22Rv1 (cell line): ENCODE measurements at regions not wholly inside any gene's neighbourhood (a gene's known extent, or its start where the extent isn't known, plus 50 kb on each side); places are given as distances from the start of the nearest gene placed in this dataset.

Experiments
- ZFX ChIP-seq: fragments of 450-650 bp; IDR thresholded peaks from 2 replicates; pipeline ENCODE4 v1.6.1; 2017; ENCODE audit warnings: antibody characterized with exemption, borderline replicate concordance
- TF ChIP-seq, protein P1 (sequence below): fragments of 450-650 bp; IDR thresholded peaks from 2 replicates; pipeline ENCODE4 v1.5.1; 2017; ENCODE audit warnings: mild to moderate bottlenecking

DNA sequence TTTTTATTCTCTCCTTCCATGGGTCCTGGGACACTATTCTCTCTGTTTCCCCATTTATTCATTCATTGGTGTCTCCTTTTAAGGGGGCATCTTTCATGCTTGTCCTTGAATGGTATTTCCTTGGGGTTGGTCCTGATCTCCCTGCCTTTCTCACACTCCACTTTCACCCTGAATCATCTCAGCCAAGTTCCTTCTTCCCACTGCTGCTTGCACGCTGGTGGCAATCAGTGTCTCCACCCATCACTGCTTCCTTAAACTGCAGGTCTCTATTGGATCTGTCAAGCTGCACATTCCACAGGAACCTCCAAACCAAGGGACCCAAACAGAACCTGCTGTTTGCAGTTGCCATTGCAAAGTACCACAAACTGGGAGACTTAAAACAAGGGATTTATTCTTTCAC, 89.3 kb upstream of the SDK2 start:
- TF ChIP-seq, protein P1, sequence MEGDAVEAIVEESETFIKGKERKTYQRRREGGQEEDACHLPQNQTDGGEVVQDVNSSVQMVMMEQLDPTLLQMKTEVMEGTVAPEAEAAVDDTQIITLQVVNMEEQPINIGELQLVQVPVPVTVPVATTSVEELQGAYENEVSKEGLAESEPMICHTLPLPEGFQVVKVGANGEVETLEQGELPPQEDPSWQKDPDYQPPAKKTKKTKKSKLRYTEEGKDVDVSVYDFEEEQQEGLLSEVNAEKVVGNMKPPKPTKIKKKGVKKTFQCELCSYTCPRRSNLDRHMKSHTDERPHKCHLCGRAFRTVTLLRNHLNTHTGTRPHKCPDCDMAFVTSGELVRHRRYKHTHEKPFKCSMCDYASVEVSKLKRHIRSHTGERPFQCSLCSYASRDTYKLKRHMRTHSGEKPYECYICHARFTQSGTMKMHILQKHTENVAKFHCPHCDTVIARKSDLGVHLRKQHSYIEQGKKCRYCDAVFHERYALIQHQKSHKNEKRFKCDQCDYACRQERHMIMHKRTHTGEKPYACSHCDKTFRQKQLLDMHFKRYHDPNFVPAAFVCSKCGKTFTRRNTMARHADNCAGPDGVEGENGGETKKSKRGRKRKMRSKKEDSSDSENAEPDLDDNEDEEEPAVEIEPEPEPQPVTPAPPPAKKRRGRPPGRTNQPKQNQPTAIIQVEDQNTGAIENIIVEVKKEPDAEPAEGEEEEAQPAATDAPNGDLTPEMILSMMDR: no peak
- no peak for TF ChIP-seq ZFX
